ENCODE measurements at regions not wholly inside any gene's neighbourhood (a gene's known extent, or its start where the extent isn't known, plus 50 kb on each side); places are given as distances from the start of the nearest gene placed in this dataset.
A peak's percentile ranks its signal among the peaks of the same experiment; 100 is the strongest.

DNA sequence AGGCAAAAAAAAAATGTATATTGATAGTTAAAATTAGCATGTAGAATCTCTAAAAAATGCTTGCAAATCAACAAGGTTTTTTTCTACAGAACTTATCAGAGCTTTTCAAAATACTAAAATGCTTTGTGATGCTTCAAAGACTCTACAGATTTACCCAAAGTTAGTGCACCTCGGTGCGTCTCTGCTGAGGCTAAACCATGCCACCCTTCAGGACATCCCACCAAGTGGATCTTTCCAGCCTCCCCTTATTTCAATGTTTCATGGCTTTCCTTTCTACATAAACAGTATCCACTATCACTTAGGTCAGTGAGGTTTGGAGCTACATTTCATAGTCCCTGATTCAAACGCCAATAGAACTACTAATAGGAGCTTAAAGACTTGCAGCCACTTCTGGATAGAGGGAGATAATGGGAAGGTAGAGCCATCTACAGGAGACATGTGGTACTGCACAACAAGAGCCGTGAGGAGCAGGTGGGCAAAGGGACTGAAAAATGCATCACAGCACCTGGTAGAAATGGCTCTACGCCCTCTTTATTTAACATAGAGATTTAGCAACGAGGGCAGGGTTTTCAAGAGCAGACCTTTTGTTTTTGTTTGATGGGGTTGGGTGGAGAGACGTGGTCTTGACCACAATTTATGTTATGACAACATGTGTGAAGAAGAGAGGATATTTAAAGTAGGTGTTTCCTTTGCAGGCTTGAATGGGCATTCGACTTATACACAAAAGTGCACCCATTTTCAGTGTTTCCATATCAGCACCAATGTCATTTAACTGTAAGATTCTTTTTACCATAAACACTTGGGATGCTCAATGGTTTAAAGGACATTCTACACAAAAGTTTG lies 56.1 kb upstream of the SLC35G4 start:
- DNase-seq (ENCODE audit: low spot score) = peak; percentile 62

GRCh38 chr18:11548916-11549551 lies 60.4 kb upstream of the SLC35G4 start:
- DNase-seq (ENCODE audit: low spot score) = no peak

DNA sequence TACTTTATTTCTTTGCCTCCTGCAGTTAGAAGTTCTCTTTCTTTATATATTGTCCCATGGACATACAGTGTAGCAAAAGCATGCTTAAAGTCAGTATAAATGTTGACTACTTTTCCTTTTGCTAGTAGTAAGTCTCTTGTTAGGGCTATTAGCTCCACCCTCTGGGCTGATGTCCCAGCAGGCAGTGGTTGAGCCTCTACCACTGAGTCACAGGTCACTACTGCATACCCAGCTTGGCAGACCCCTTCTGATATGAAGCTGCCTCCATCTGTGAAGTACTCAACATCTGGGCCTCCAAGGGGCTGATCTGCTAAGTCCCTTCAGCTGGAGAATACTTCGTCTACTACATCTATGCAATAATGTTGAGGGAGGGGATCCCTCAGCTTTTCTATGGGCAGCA lies 61.0 kb upstream of the SLC35G4 start:
- DNase-seq (ENCODE audit: low spot score) = no peak

- DNase-seq (ENCODE audit: low spot score) = no peak
Measured at GRCh38 chr18:11544060-11544633, 65.2 kb upstream of the SLC35G4 start.

- DNase-seq (ENCODE audit: low spot score) = no peak
Measured at GRCh38 chr18:11541179-11541578, 68.2 kb upstream of the SLC35G4 start.

DNA sequence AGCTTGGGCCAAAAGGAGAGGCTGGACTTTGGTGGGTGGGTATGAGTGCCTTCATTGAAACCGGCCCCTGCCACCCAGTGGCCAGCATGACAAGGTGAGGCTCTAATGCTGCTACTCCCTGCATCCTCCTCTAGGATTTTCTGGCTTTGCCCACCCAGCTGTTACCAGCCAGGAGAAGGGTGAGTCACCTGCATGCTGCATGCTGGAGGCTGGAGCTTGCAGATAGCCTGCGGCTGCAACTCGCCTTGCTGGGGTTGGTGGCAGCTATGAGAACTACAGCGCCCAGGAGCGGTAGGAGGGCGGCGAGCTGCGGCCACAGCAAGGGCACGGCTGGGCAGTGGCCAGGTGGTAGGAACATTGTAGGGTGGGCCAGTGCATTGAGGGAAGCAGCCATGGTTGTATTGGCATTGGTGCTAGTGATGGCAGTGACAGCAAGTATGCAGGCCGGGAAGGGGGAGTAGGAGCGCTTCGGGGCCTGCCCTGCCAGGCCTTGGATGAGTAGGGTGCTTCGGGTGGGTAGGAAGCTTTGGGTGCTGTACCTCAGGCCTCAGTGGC lies 75.4 kb upstream of the SLC35G4 start:
- DNase-seq (ENCODE audit: low spot score) = no peak

DNA sequence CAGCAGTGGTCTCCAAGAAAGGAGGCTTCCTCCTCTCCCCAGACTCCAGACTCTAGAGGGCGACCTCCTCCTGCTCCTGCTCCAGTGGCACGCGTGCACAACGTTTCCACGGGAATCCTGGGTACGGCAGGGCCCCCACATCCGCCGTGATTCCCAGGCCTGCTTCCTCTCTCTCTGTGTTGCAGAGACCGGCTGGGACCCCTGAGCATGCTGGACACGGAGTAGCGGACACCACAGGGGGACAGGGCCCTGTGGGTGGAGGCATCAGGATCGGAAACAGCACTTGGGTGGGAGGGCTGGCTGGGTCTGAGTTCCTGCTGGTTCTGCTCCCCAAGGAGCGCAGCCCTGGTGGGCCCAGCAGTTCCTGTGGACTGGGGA lies 75.9 kb upstream of the SLC35G4 start:
- no peak for DNase-seq (ENCODE audit: low spot score)

DNA sequence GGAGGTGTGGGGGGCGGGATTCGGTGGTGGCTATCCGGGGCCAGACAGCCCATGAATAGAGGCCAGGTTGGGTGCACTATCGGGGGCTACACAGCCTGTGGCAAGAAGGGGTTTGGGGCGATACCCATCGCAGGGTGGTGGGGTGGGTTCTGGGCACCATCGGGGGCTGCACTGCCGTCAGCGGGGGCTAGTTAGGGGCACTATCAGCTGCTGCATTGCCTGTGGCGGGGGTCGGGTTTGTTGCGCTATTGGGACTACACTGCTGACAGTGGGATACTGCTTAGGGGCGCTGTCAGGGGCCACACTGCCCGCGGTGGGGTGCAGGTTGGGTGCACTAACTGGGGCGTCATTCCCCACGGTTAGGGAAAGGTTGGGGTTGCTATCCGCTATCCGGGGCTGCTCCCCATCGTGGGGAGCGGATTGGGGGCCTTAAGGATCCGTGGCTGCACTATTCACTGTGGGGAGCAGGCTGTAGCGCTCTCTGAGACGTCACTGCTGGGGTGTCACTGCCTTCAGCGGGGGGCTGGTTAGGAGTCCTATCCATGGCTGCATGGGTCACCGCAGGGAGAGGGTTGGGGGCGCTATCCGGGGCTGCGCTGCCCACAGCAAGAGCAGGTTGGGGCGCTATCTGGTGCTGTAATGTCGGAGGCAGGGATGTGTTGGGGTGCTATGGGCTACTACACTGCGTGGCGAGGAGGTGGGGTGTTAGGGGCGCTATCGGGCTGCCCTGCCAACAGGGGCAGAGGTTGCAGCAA lies 76.5 kb upstream of the SLC35G4 start:
- no peak for DNase-seq (ENCODE audit: low spot score)

DNA sequence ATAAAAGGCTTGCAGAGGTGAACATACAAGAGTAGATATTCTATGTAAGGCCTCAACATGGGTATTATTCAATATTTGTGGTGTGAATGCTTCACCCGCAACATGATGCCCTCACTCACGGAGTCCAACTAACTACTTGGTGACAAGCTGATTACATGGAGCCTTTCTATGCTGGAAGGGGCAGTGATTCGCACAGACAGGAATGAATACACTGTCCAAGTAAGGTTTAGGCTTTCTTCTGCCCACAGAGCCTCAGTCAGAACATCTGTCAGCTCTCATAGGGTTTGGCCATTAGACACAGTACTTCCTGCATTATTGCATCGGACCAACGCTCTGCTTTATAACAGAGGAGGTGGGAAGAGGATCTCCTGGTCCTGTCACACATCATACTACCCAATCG lies 80.3 kb upstream of the SLC35G4 start:
- no peak for DNase-seq (ENCODE audit: low spot score)

DNA sequence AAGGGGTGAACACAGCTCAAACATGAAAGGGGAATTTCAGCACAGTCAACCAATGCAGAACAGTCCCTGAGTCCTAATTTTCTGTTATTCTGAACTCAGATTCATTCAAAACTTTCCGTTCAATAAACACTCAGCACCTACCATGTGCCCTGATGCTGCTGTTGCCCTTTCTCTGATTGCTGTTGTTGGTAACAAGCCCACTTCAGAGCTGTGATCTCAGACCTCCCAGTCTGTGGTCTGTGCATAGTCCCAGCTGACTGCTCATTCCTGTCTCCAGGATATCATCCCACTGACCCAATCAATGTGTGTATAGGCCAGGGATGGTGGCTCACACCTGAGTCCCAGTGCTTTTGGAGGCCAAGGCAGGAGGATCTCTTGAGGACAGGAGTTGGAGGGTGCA lies 82.7 kb upstream of the SLC35G4 start:
- no peak for DNase-seq (ENCODE audit: low spot score)

DNA sequence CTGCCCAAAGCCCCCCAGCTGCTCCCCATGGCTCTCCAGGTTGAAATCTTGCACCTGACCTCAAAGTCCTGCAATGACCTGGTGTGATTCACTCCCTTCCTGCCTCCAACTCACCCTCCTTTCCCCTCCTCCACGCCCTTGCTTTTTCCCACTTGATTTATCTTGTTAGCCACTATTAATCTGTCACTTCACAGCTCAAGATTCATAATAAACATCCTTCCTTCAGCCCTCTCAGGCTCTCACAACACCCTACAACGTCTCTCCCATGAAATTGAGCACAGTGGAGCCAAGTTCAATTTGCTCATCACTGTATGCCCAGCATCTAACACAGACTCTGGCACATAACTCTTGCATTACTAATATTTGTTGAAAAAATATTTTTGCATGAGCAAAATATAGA lies 85.6 kb upstream of the SLC35G4 start:
- DNase-seq (ENCODE audit: low spot score) = no peak

GRCh38 chr18:11522992-11523391 lies 86.4 kb upstream of the SLC35G4 start:
- DNase-seq (ENCODE audit: low spot score) = no peak

- no peak for DNase-seq (ENCODE audit: low spot score)
Measured at GRCh38 chr18:11521853-11522252, 87.5 kb upstream of the SLC35G4 start.

DNA sequence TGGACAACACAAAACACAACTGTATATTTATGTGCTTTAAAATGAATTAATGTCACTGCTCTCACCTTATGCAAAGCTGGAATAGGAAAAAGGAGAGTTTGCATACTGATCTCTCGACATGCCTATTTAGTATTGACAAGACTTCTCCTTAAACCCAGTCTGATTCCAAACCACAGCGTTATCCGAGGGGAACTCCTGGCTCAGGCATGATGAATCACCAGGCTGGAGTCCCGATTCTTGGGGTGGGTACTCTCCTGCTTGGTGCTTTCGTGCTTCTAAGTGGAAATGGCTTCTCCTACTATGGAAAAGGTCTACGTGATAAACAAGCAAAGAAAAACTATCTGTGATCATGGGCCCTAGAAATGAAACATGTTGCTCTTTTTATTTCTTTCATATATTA lies 88.9 kb upstream of the SLC35G4 start:
- DNase-seq (ENCODE audit: low spot score) = no peak

DNA sequence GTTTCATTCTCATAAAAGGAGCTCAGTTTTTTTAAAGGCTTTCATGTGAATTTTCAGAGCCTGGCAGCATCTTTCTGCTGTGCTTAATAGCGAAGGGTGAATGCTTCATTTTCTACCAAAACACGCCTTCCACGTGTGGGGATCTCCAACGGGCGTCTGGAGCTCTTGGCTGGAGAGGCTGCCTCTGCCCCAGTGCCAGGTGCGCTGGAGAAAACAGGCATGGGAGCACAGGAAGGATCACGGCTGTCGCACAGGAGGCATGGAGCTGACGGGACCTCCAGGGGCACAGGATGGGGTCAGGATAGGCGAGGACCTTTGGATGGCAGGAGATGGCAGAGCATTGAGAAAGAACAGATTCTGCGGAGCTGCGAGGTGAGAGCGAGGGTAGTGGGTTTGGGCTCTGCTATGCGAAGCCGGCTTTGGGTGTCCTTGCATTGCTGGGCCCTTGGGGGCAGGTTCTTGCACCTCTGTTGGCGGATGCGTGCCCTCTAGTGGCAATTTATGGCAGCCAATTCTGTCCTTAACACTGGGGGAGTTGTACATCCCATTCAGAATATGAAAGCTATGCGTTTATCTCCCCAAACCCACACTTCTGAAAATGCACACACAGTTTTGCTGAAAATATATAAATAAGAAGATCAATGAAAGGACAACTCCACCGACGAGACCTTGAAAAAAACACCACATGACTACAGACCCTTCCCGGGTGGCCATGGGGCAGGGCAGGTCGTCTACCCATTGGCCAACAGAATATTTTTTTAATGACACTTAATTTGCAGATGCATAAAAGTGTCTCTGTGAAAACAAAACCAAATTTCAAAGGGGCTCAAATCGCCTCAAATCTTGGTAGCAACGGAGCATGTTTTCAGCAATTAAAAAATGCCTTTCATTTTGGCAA lies 90.4 kb upstream of the SLC35G4 start:
- DNase-seq (ENCODE audit: low spot score) = peak; percentile 53

DNA sequence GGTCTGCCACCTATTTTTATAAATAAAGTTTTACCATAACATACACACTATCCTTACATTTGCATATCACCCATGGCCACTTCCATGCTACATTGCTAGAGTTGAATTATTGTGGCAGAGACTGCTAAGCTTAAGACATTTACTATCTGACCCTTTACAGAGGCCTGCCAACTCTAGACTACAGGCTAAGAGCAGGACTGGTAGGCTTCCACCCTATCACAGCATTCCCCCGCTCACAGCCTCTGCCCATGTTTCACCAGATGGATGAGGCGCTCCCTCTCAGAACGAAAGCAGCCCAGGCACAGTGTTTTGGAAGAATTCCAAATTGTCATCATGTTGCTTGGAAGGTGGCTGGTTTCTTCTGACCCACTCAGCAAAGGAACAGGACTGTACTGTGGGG lies 91.7 kb upstream of the SLC35G4 start:
- DNase-seq (ENCODE audit: low spot score) = no peak

- no peak for DNase-seq (ENCODE audit: low spot score)
Measured at GRCh38 chr18:11516751-11517503, 92.5 kb upstream of the SLC35G4 start.

GRCh38 chr18:11514267-11514666 lies 95.1 kb upstream of the SLC35G4 start:
- no peak for DNase-seq (ENCODE audit: low spot score)

- DNase-seq (ENCODE audit: low spot score) = peak; percentile 37
Measured at GRCh38 chr18:11512096-11513025, 97.0 kb upstream of the SLC35G4 start.
